HG02885 (cell line): ENCODE measurements at regions not wholly inside any gene's neighbourhood (a gene's known extent, or its start where the extent isn't known, plus 50 kb on each side); places are given as distances from the start of the nearest gene placed in this dataset.
"Not testable (repeated sequence)": the region's sequence is repeated elsewhere in the genome, so short reads cannot be mapped to it uniquely, and the experiment has no call there.

Source experiments
- ATAC-seq: cut with Tn5 transposase; IDR thresholded peaks from one replicate; pipeline ENCODE4 v1.9.1; 2021; ENCODE audit warnings: mild to moderate bottlenecking; ENCODE audit not compliant: unreplicated experiment, poor library complexity

DNA sequence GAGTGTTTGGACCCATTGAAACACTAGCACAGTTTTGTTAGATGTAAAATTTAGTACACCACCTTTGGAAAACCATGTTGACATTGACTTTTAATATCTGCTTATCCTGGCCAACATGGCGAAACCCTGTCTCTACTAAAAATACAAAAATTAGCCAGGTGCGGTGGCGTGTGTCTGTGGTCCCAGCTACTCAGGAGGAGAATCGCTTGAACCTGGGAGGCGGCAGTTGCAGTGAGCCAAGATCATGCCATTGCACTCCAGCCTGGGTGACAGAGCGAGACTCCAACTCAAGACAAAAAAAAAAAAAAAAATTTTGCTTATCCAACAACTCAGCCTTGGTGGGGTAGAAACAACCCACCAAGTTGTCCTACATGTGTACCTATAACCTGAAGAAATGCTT lies 454.2 kb downstream of the EFNB2 start:
- ATAC-seq = not testable (repeated sequence)

GRCh38 chr13:106078191-106078590 lies 457.3 kb downstream of the EFNB2 start:
- no peak for ATAC-seq

- ATAC-seq = no peak
Observed at GRCh38 chr13:106077017-106077416, 458.4 kb downstream of the EFNB2 start.

- no peak for ATAC-seq
Observed at GRCh38 chr13:106072014-106072413, 463.4 kb downstream of the EFNB2 start.

GRCh38 chr13:106063591-106064313 lies 471.7 kb downstream of the EFNB2 start:
- no peak for ATAC-seq

GRCh38 chr13:106061781-106062180 lies 473.7 kb downstream of the EFNB2 start:
- no peak for ATAC-seq

- no peak for ATAC-seq
Observed at GRCh38 chr13:106056851-106057250, 478.6 kb downstream of the EFNB2 start.

- ATAC-seq = no peak
Observed at GRCh38 chr13:106052200-106052767, 483.2 kb downstream of the EFNB2 start.

DNA sequence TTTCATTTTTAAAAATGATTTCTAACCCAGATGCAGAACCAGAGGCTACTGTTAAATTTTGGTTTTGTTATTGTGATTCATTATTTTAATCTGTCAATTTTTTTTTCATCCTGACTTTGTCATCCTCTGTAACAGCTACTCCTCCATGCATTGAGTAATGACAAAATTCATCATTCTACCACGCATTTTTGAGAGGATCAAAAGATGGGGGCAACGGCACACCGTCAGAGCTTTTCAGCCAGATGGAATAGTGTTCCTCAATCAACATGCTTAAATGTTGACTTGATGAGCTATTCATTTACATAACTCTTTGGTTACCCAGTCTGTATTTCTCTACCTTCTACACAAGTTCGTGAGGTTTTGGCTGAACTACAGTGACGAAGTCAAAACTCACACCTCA lies 486.3 kb downstream of the EFNB2 start:
- no peak for ATAC-seq

GRCh38 chr13:106048386-106048785 lies 487.1 kb downstream of the EFNB2 start:
- no peak for ATAC-seq

DNA sequence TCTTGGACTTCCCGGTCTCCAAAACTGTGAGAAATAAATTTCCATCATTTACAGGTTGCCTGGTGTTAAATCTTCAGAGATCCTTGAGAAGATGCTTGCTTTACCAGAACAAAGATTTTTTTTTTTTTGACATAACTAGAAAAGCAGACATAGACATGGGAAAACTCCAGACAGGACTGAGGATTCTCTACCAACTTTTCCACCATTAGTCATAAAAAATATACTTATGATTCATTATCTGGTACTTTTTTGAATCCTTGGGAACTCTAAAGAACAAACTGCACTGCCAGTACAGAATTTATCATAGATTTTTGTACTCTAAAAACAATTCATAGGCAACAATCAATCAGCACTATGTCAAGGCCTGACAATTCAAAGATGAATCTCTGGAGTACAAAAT lies 487.6 kb downstream of the EFNB2 start:
- no peak for ATAC-seq

GRCh38 chr13:106042996-106043581 lies 492.4 kb downstream of the EFNB2 start:
- ATAC-seq = no peak

DNA sequence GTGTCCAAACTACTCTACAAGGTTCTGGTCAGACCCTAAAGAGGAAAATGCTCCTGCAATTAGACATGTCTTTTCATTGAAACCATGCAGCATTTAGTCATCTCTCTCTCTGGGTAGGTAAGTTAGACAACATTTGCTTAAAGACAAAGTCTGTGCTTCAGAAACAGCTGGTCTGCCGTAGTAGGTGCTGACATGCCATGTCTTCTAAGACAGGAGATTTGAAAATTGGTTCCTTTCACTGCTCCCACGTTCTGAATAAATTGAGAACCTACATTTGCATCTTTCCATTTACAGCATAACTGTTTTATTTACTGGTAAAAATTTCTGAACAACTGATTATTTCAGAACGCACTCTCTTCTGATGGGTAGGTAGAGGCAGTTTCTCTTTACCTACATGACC lies 494.0 kb downstream of the EFNB2 start:
- no peak for ATAC-seq

DNA sequence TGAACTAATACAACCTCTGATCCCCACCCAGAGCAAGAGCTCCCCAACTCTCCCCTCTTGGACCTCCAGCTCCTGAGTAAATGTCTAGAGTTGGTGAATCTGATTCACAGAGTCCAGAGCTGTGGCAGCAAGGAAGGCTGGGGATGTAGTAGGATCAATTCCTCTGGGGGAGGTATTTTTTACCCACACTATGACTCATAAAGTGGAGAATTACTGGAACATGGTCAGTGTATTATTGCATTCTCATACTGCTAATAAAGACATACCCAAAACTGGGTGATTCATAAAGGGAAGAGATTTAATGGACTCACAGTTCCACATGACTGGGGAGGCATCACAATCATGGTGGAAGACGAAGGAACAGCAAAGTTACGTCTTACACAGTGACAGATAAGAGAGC lies 496.7 kb downstream of the EFNB2 start:
- no peak for ATAC-seq

- no peak for ATAC-seq
Observed at GRCh38 chr13:106036870-106037269, 498.6 kb downstream of the EFNB2 start.

- ATAC-seq = no peak
Observed at GRCh38 chr13:106034201-106034600, 501.3 kb downstream of the EFNB2 start.

GRCh38 chr13:106033659-106034058 lies 501.8 kb downstream of the EFNB2 start:
- no peak for ATAC-seq

- no peak for ATAC-seq
Observed at GRCh38 chr13:106032441-106032840, 503.0 kb downstream of the EFNB2 start.

DNA sequence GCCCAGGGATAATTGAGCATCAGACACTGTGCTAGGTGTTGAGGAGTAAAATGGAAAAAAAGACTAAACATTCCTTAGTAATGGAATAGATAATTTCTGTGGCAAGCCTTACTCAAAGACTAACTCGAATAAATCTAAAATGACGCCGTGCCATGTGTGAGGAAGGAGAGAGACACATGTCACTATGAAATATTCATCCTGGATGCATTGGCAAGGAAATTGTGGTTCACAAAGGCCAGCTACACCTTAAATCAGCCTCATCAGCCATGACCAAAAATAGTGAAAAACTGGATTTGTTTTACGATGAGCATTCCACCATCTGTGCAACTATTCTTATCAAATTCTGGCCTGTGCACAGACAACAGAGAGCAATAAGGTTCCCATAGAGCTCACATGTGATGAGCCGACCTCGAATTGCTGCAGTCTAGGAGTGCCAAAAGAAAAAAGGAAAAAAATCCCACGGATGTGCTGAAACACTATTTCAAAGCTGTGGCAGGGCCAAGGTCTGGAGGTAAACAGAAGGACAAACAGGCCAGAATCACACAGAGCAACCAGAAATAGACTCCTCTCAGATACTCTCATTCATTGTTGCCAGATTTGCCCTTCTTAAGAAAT lies 505.7 kb downstream of the EFNB2 start:
- ATAC-seq = no peak

- no peak for ATAC-seq
Observed at GRCh38 chr13:106028911-106029310, 506.6 kb downstream of the EFNB2 start.

GRCh38 chr13:106011600-106011999 lies 523.9 kb downstream of the EFNB2 start:
- ATAC-seq = no peak
